Keratinocyte (primary cell): ENCODE measurements at regions not wholly inside any gene's neighbourhood (a gene's known extent, or its start where the extent isn't known, plus 50 kb on each side); places are given as distances from the start of the nearest gene placed in this dataset.

ENCODE experiments used
- EZH2 ChIP-seq: IDR thresholded peaks from one replicate; pipeline ENCODE4 v1.6.1; 2012; ENCODE audit warnings: inconsistent platforms, mild to moderate bottlenecking, low read length, moderate library complexity
- TF ChIP-seq, protein P1 (sequence below), 3 experiments: IDR thresholded peaks in 1 of 3; conservative IDR thresholded peaks in 1 of 3; optimal IDR thresholded peaks in 1 of 3; 2 replicates in 2 of 3; 3 replicates in 1 of 3; pipeline versions ENCODE3 to v1.5.1; 2011; ENCODE audit warnings: low read length in 3 of 3, mild to moderate bottlenecking in 3 of 3, moderate library complexity in 2 of 3, control low read depth in 1 of 3, inconsistent platforms in 1 of 3; ENCODE audit not compliant: insufficient read depth in 2 of 3; ENCODE audit errors: extremely low read depth in 1 of 3

DNA sequence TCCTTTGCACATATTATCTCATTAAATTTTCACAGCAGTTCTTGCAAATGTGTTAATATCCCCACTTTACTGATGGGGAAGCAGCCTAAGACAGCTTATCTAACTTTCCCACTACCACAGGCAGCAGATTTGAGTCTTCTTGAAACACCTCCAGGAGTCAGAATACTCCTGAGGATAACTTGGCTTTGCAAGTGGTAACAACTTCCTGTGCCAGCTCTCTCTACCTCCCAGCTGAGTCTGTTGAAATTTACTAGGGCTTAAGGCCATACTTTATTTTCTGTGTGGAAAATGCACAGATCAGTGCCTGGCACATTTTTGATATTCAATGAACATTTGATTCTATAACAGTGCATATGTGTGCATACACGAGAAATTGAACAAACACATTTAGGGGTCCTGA is 136.1 kb upstream of the COBL start:
- TF ChIP-seq, protein P1, sequence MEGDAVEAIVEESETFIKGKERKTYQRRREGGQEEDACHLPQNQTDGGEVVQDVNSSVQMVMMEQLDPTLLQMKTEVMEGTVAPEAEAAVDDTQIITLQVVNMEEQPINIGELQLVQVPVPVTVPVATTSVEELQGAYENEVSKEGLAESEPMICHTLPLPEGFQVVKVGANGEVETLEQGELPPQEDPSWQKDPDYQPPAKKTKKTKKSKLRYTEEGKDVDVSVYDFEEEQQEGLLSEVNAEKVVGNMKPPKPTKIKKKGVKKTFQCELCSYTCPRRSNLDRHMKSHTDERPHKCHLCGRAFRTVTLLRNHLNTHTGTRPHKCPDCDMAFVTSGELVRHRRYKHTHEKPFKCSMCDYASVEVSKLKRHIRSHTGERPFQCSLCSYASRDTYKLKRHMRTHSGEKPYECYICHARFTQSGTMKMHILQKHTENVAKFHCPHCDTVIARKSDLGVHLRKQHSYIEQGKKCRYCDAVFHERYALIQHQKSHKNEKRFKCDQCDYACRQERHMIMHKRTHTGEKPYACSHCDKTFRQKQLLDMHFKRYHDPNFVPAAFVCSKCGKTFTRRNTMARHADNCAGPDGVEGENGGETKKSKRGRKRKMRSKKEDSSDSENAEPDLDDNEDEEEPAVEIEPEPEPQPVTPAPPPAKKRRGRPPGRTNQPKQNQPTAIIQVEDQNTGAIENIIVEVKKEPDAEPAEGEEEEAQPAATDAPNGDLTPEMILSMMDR (optimal IDR thresholded peaks at IDR 0.05 in 1 of 3, IDR thresholded peaks at IDR 0.05 in 1 of 3, conservative IDR thresholded peaks at IDR 0.05 in 1 of 3; ENCODE audit: extremely low read depth in 1 of 3, insufficient read depth in 2 of 3, low read length in 3 of 3) = no peak
- no peak for TF ChIP-seq EZH2
